IPS-NIHi11 (cell line): ENCODE measurements at regions not wholly inside any gene's neighbourhood (a gene's known extent, or its start where the extent isn't known, plus 50 kb on each side); places are given as distances from the start of the nearest gene placed in this dataset.

Experiments
- DNase-seq: peaks from one replicate; pipeline ENCODE4 v3.0.0; 2012; ENCODE audit warnings: mixed read lengths, low spot score

DNA sequence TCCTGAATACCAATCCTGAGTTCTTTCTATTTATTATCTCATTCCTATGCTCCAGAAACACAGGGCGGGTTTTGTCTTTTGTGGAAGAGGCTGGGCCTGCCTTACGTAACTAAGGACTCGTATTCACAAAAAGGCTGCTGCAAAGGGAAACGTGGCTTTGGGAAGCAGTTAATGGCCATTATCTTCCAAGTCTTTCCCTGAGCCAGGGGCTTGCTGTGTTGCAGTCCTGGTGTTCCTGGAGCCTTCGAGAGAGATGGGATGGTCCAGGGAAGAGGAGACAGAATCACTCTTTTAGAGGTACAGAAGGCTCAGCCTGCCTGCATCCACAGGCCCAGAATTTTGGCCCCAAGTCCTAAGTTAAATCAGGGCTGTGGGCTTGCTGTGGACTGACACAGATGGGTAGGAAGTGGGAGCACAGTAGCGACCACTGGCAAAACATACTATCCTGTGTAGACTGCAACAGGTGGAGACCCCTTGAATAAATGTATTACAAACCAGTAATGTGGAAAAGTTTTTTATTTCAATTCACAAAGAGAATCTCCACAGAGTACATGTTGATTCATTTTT lies 139.4 kb upstream of the ST6GAL2 start:
- DNase-seq: no peak

GRCh38 chr2:107025869-107026380 lies 140.0 kb upstream of the ST6GAL2 start:
- DNase-seq: no peak

DNA sequence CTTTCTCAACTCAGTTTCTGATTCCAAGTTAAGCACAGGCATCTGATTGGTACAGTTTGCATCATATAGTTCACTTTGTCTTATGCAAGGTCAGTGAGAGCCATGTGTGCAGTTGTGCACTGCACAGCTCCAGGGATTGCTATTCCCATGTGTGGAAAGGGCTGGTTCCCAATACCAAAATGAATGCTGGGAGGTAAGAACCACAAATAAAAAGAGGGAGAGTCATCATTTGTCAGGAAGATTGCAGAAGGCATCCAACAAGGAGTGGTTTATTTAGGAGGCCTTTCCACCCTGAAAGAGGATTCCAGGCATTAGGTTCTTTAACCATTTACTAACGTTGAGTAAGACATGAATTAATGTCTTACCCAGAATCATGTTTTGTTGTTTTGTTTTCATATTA lies 141.2 kb upstream of the ST6GAL2 start:
- DNase-seq: no peak

GRCh38 chr2:107027810-107028209 lies 141.8 kb upstream of the ST6GAL2 start:
- no peak for DNase-seq

DNA sequence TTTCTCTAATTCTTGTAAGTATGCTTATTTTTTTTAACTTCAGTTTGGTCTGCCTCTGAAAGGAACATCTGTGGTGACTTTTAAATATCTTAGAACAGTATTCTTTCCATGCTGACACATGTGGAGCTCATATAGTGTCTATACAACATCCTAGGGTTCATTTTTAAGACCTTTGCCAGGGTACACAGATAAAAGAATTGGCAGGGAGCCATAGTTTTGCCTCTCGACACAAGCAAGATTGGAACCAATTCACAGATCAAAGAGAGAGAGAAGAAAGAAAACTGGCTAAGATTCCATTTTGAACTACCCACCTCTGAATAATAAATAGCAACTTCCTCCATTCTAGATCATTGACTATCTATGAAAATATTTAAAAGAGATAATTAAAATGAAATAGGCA lies 142.7 kb upstream of the ST6GAL2 start:
- DNase-seq: no peak

DNA sequence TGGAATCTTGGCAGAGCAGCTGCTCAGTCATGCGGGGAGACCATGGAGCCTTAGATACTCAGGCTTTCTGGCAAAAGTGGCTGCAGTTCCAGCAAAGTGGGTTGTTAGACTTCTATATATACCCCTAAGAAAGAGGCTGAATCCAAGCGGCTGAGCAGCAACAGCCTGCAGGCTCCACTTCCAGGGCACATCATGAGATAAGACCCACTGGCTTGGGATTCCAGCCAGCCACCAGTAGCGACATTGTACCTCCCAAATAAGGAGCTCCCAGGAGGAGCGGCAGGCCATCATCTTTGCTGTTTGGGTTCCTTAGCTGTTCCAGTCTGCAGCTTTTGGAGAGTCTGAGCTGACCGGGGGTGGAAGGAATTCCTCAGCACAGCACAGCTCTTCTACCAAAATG lies 150.3 kb upstream of the ST6GAL2 start:
- DNase-seq: no peak

- no peak for DNase-seq
Measured at GRCh38 chr2:107062173-107062572, 176.2 kb upstream of the ST6GAL2 start.

- DNase-seq: no peak
Measured at GRCh38 chr2:107062599-107063220, 176.7 kb upstream of the ST6GAL2 start.

DNA sequence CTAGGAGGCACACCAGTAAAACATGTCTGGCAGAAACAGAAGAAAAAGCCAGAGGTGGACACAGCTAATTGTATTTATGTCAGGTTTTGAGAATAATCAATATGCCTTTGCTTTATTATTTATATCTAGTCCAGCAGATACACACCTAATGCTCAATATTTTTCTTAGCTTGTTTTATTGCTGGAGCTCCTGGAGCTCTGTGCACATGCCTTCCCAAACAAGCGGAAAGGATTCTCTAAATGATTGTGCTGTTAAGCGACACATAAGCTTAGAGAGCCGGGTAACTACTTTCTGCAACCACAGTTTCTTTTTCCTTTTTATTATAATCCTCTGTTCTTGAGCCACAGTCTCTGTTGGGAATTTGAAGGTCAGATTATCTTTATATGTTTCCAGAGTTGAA lies 177.3 kb upstream of the ST6GAL2 start:
- DNase-seq: no peak

GRCh38 chr2:107064750-107065149 lies 178.8 kb upstream of the ST6GAL2 start:
- no peak for DNase-seq

GRCh38 chr2:107068069-107068916 lies 182.3 kb upstream of the ST6GAL2 start:
- no peak for DNase-seq

GRCh38 chr2:107069890-107070289 lies 183.9 kb upstream of the ST6GAL2 start:
- DNase-seq: no peak

DNA sequence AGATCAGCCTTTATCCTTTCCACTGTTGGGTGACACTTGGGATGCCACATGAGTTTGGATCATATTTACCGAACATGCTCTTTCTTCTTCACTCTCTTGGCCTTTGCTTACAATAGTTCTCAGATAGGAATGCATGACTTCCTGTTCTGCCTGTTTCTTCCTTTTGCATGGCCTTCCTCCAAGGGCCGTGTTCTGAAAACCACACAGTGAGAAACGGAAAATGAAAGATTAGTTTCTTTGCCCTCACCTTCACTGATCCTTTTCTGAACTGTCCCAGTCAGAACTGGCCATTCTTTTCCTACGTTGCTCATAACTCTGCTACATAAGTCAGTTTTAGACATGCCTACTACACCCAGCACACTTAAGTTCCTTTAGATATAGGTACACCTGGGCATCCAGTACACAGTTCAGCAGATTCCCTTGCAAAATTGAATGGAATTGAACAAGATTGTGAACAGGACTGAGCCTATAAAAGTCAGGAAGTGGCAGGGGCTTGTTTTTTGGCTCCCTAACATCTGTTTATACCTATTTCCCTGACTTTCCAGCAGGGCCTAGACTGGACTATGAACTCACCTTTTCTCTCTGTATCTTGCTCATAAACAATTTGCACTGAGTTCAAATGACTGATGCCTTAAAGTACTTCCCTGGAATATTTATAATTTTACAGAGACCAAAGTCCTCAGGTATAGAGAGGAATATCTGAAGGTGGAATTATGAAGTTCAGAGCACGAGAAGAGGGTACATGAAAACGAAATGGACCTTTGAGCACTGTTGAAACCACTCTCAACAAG lies 186.4 kb upstream of the ST6GAL2 start:
- no peak for DNase-seq

DNA sequence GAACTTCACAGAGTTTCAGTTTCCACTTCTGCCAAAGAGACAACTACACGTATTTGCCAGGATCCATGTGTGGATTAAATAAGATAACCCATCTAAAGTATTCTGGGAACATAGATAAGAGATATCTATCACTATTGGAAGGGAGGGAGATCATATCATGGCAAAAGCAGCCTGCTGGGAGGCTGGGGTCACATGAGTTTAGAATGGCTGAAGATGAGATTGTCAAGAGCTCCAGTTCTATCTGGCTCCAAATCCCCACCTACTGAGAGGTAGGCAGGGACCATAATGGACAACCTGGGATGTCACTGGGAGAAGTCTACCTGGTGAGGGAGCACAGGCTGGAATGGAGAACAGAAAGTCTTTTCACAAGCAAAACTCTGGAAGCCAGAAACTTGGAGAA lies 192.6 kb upstream of the ST6GAL2 start:
- DNase-seq: no peak

- no peak for DNase-seq
Measured at GRCh38 chr2:107086497-107086896, 200.5 kb upstream of the ST6GAL2 start.

- DNase-seq: no peak
Measured at GRCh38 chr2:107088156-107088555, 202.2 kb upstream of the ST6GAL2 start.

DNA sequence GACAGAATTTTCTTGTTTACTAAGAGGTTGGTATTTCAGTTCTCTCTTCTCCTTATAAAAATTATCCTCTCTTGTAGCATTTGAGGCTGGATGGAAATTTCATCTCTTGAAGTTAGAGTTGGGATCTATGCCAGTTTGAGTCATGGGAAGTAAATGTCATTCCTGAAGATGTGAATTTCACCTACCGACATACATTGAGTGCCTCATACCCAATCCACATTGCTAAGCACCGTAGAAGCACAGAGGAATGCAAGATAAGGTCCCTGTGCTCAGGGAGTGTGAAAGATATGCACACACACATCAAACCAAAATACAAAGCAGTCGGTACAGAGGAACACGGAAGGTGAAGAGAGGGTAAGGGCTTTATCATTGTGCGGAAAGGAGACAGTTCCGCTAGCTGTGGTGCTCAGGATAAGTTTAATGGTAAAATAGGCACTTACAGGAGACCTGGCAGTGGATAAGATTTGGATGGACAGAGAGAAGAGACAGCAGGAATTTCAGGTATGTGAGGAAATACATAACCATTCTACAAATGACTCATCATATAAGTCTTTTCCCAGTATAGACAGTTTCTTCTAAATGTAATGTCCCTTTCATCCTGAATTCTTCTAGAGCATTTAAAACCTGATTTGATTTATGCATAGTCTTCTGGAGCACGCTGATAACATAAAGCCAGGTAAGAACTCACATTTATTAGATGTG lies 205.3 kb upstream of the ST6GAL2 start:
- peak; percentile 13 for DNase-seq

DNA sequence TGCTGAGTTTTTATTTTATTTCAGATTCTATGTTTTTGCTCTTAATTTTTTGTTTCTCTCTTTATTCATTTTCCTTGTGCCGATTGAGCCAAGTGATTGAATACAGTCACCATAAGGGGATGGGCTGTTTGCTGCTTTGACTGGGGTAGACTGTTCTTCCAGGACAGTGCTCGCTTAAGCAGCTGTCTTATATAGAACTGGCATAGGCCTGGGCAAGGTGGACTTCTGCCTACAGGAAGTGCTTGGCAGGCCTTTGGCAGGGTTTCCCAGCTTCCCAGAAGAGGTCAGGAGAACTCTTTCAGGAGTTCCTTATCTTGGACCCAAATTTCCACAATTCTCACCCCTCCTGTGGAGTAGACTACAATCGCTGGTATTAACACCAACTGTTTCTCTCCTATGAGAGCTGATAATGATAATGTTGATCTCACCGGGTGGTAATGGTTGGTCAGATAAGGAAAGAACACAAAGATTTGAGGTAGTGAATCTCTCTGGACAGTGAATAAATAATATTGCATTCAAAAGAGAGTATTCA lies 207.5 kb upstream of the ST6GAL2 start:
- DNase-seq: no peak

DNA sequence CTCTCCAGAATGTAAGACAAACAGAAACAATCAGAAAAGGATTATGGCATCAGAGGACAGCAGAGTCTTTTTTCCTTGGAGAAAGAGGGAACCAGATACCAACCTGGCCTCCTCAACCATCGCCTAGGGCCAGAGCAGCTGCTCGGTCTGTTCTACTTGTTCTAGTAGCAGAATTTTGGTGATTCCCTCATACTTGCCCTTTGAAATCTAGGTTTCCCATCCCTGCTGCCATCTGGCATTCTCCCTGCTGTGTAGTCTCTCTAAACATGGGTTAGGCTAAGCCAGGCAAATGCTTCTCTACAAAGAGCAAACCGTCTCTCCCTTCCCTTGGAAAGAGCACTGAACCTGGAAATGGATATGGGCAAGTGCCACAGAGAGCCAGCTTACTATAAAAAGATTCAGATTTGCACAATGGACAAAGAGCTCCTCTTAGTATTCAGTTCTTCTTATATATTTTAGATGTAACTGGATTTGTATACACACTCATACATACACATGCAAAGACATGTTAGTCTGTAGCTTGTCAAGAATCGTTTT lies 208.6 kb upstream of the ST6GAL2 start:
- no peak for DNase-seq

GRCh38 chr2:107102176-107102575 lies 216.2 kb upstream of the ST6GAL2 start:
- DNase-seq: no peak

DNA sequence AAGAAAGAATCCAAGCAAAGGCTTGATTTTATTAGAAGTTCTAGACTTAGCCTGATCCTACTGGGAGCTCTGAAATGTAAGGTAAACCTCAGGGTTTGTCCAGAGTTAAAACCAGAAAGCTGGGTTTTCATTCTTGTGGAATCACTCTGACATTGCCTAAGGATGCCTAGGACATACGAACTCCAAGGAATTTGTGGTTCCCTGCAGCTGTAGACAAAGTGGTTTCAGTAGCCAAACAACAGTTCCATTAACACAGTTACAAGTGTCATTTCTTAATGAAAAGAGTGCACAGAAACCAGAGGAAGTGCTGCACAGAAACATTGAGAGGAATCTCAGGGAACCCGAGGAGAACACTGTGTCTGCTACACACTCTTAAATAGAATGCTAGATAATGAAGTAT lies 221.4 kb upstream of the ST6GAL2 start:
- no peak for DNase-seq
